ENCODE measurements at regions not wholly inside any gene's neighbourhood (a gene's known extent, or its start where the extent isn't known, plus 50 kb on each side); places are given as distances from the start of the nearest gene placed in this dataset.

GRCh38 chr4:20504146-20504545, 196.1 kb upstream of the PACRGL start:
- TF ChIP-seq, protein P1, sequence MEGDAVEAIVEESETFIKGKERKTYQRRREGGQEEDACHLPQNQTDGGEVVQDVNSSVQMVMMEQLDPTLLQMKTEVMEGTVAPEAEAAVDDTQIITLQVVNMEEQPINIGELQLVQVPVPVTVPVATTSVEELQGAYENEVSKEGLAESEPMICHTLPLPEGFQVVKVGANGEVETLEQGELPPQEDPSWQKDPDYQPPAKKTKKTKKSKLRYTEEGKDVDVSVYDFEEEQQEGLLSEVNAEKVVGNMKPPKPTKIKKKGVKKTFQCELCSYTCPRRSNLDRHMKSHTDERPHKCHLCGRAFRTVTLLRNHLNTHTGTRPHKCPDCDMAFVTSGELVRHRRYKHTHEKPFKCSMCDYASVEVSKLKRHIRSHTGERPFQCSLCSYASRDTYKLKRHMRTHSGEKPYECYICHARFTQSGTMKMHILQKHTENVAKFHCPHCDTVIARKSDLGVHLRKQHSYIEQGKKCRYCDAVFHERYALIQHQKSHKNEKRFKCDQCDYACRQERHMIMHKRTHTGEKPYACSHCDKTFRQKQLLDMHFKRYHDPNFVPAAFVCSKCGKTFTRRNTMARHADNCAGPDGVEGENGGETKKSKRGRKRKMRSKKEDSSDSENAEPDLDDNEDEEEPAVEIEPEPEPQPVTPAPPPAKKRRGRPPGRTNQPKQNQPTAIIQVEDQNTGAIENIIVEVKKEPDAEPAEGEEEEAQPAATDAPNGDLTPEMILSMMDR (IDR thresholded peaks at IDR 0.05; ENCODE audit: low read depth, low read length), result no peak

DNA sequence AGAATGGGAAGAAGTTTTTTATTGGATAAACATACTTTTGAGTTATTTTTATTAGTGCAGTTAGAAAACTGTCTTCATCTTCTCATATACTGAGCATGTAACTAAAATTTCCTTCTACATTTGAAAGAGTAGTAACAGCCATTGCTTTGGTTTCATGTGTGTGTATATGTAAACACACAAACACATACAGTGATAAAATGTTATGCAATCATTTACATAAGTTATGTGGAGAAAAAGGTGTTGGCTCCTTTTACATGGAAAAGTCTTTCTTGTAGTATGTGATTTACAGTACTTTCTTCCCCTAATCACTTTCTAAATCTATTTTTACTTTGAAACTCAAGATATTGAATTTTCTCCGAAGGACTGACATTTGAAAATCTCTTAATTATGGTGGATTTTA, 194.3 kb upstream of the PACRGL start:
- TF ChIP-seq, protein P1 (IDR thresholded peaks at IDR 0.05; ENCODE audit: low read depth, low read length), result no peak

More at GRCh38 chr4:20504146-20504545, 196.1 kb upstream of the PACRGL start:
- no peak overlapping the region for H3K4me3 ChIP-seq (ENCODE audit: low read depth, low read length)

DNA sequence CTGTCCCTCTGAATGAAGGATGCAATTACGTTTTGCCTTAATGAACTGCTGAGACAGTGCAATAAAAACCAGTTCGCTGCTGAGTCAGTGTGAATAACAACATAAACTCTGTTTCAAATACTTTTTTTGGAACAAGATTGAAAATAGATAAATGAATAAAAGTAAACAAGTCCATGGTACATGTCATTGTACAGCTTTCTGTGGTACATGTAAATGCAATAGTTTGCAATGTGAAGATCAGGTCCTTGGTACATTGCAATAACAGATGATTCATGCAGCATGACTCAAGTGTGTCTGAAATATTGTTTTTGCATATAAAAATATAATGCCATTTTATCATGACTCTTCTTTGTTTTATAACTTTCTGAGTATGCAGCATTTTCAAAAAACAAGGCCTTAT, 193.4 kb upstream of the PACRGL start:
- TF ChIP-seq, protein P1 (IDR thresholded peaks at IDR 0.05; ENCODE audit: low read depth, low read length), result no peak
- no peak overlapping the region for H3K4me3 ChIP-seq (ENCODE audit: low read depth, low read length)

More for the DNA sequence above, 194.3 kb upstream of the PACRGL start:
- H3K4me3 ChIP-seq (ENCODE audit: low read depth, low read length), result no peak overlapping the region

DNA sequence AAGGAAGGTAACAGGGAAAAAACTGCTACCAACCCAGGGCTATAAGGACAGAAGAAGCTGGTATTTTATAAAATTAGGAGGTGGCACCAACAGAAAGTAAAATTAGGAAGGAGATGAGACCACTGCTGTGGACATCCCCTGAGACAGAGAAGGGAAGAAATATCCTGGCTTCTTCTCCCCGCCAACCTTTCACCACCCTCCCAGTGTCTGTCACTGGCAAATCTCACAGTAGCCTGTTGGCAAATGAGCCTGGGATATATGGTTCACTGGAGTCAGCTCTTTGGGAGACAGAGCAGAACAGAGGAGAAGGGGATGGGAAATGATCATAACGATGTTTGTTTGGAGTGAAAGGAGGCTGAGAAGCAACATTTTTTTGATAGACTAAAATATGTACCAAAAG, 190.9 kb upstream of the PACRGL start:
- no peak overlapping the region for H3K4me3 ChIP-seq (ENCODE audit: low read depth, low read length)
- TF ChIP-seq, protein P1 (IDR thresholded peaks at IDR 0.05; ENCODE audit: low read depth, low read length), result no peak

- no peak overlapping the region for H3K4me3 ChIP-seq (ENCODE audit: low read depth, low read length)
- TF ChIP-seq, protein P1 (IDR thresholded peaks at IDR 0.05; ENCODE audit: low read depth, low read length), result no peak
Observed at GRCh38 chr4:20512033-20512792, 188.0 kb upstream of the PACRGL start.

GRCh38 chr4:20512985-20513384, 187.3 kb upstream of the PACRGL start:
- TF ChIP-seq, protein P1 (IDR thresholded peaks at IDR 0.05; ENCODE audit: low read depth, low read length), result no peak
- H3K4me3 ChIP-seq (ENCODE audit: low read depth, low read length), result no peak overlapping the region

DNA sequence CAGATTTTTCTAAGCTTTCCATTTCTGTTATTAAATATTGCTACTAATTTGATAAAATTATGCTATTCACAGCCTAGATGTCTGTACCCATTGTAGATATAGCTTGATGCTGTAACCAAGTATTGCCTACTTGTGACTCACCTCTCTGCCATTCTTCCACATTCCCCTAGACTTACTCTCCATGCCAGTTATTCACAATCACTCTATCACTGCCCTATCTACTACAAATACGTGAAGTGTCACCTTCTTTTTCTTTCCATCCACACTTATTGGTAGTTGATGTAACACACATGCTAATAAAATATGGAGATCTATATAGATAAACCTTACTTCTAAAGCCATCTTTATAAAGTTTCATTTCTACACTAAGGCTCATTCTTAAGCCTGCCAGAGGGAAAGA, 179.4 kb upstream of the PACRGL start:
- TF ChIP-seq, protein P1 (IDR thresholded peaks at IDR 0.05; ENCODE audit: low read depth, low read length), result no peak

More for the DNA sequence above, 179.4 kb upstream of the PACRGL start:
- no peak overlapping the region for H3K4me3 ChIP-seq (ENCODE audit: low read depth, low read length)
